H1 (cell line): ENCODE measurements at regions not wholly inside any gene's neighbourhood (a gene's known extent, or its start where the extent isn't known, plus 50 kb on each side); places are given as distances from the start of the nearest gene placed in this dataset.

Experiments
- CTCF ChIA-PET: fragments of 300-600 bp; sonication (Branson Sonifier 250); formaldehyde crosslinking; loops from one replicate; lab custom pipeline; 2021; ENCODE audit not compliant: partially characterized antibody; lab: Charles Lee
- POLR2A ChIA-PET: fragments of 300-600 bp; sonication (Branson Sonifier 250); formaldehyde crosslinking; loops from one replicate; lab custom pipeline; 2021; ENCODE audit warnings: inconsistent platforms; ENCODE audit not compliant: partially characterized antibody; lab: Charles Lee
- DNase-seq, 2 experiments: peaks; one replicate each; pipeline versions ENCODE4 v3.0.0 to v3.0.0-alpha.2; 2010 to 2022; ENCODE audit warnings: low spot score in 2 of 2, low read depth in 1 of 2, mixed read lengths in 1 of 2
- FAIRE-seq: peaks from 2 replicates; lab custom pipeline; 2011; peaks lifted over from hg19 to GRCh38; lab: Jason Lieb, UNC
- H2AFZ ChIP-seq: 2 replicates; pipeline ENCODE4 v1.8.1; 2012; ENCODE audit warnings: low read length, inconsistent platforms
- H2AK5ac ChIP-seq: 2 replicates; pipeline ENCODE4 v1.6.1; 2013; ENCODE audit warnings: low read depth, low read length
- H2BK120ac ChIP-seq: replicated peaks from 2 replicates; pipeline ENCODE3; 2013; ENCODE audit warnings: low read depth, low read length, inconsistent platforms
- H2BK12ac ChIP-seq: 2 replicates; pipeline ENCODE4 v1.6.1; 2013; ENCODE audit warnings: low read depth, low read length
- H2BK15ac ChIP-seq: 2 replicates; pipeline ENCODE4 v1.6.1; 2013; ENCODE audit warnings: low read length
- H2BK20ac ChIP-seq: 2 replicates; pipeline ENCODE4 v1.6.1; 2013; ENCODE audit warnings: low read length
- H2BK5ac ChIP-seq: 2 replicates; pipeline ENCODE4 v1.6.1; 2013; ENCODE audit warnings: low read depth, low read length
- H3K14ac ChIP-seq: 2 replicates; pipeline ENCODE4 v1.6.1; 2013; ENCODE audit warnings: inconsistent platforms; ENCODE audit not compliant: insufficient read length
- H3K18ac ChIP-seq: 2 replicates; pipeline ENCODE4 v1.6.1; 2013; ENCODE audit warnings: low read length; ENCODE audit errors: extremely low read depth
- H3K23ac ChIP-seq: 2 replicates; pipeline ENCODE4 v1.6.1; 2013; ENCODE audit warnings: inconsistent platforms; ENCODE audit not compliant: insufficient read length
- H3K23me2 ChIP-seq: 2 replicates; pipeline ENCODE4 v1.6.1; 2013; ENCODE audit warnings: low read depth, low read length
- H3K27ac ChIP-seq: 2 replicates; pipeline ENCODE4 v1.6.1; 2011; ENCODE audit warnings: low read depth, low read length, inconsistent platforms
- H3K27me3 ChIP-seq, 4 experiments: replicated peaks in 1 of 4; 1 replicate in 1 of 4; 2 replicates in 3 of 4; pipeline versions ENCODE4 v1.6.1 to v1.8.1; 2011 to 2013; ENCODE audit warnings: low read length in 3 of 4, mild to moderate bottlenecking in 3 of 4, inconsistent platforms in 2 of 4, mixed read lengths in 2 of 4, moderate library complexity in 1 of 4; ENCODE audit not compliant: control insufficient read depth in 3 of 4, insufficient read depth in 3 of 4; ENCODE audit errors: extremely low read depth in 1 of 4
- H3K36me3 ChIP-seq, 4 experiments: 2 replicates each; pipeline versions ENCODE4 v1.6.1 to v1.8.1; 2011 to 2013; ENCODE audit warnings: mild to moderate bottlenecking in 4 of 4, low read length in 3 of 4, moderate library complexity in 2 of 4, control low read depth in 1 of 4, inconsistent platforms in 1 of 4; ENCODE audit not compliant: insufficient read depth in 4 of 4, control insufficient read depth in 2 of 4
- H3K4ac ChIP-seq: replicated peaks from 2 replicates; pipeline ENCODE3; 2013; ENCODE audit warnings: low read length, low read depth, mixed read lengths, inconsistent platforms; ENCODE audit not compliant: insufficient read length
- H3K4me1 ChIP-seq, 4 experiments: replicated peaks in 1 of 4; 1 replicate in 1 of 4; 2 replicates in 3 of 4; pipeline versions ENCODE4 v1.6.1 to v1.8.1; 2011 to 2013; ENCODE audit warnings: low read length in 3 of 4, inconsistent platforms in 2 of 4, mixed read lengths in 1 of 4; ENCODE audit not compliant: insufficient read depth in 4 of 4, control insufficient read depth in 3 of 4
- H3K4me2 ChIP-seq, 2 experiments: 2 replicates each; pipeline versions ENCODE4 v1.6.1 to v1.8.1; 2011 to 2013; ENCODE audit warnings: low read depth in 2 of 2, low read length in 2 of 2, control low read depth in 1 of 2, inconsistent platforms in 1 of 2, mild to moderate bottlenecking in 1 of 2; ENCODE audit not compliant: insufficient read depth in 1 of 2
- H3K4me3 ChIP-seq, 4 experiments: fragments of 200-600, 300-600 bp in 1 of 4; sonication (generic), shearing (Covaris generic), sonication (Bioruptor Twin) in 1 of 4; 2 replicates each; pipeline versions ENCODE4 v1.5.1 to v1.8.1; 2011 to 2016; ENCODE audit warnings: low read length in 4 of 4, low read depth in 3 of 4, control low read depth in 2 of 4, inconsistent platforms in 2 of 4, mild to moderate bottlenecking in 2 of 4, mixed read lengths in 1 of 4, moderate library complexity in 1 of 4; ENCODE audit not compliant: insufficient read depth in 2 of 4; ENCODE audit errors: extremely low read depth in 1 of 4
- H3K56ac ChIP-seq: replicated peaks from 2 replicates; pipeline ENCODE3; 2013; ENCODE audit warnings: low read depth, mild to moderate bottlenecking, mixed read lengths, low read length, inconsistent platforms; ENCODE audit not compliant: insufficient read length
- H3K79me1 ChIP-seq: 2 replicates; pipeline ENCODE4 v1.6.1; 2013; ENCODE audit warnings: low read depth, low read length, control low read depth
- H3K79me2 ChIP-seq, 2 experiments: 2 replicates each; pipeline versions ENCODE4 v1.6.1 to v1.8.1; 2012 to 2013; ENCODE audit warnings: low read length in 2 of 2, mild to moderate bottlenecking in 2 of 2, inconsistent platforms in 1 of 2; ENCODE audit not compliant: insufficient read depth in 2 of 2, control insufficient read depth in 1 of 2
- H3K9ac ChIP-seq, 4 experiments: replicated peaks in 1 of 4; 1 replicate in 1 of 4; 2 replicates in 3 of 4; pipeline versions ENCODE4 v1.6.1 to v1.8.1; 2011 to 2013; ENCODE audit warnings: low read depth in 3 of 4, low read length in 3 of 4, control low read depth in 2 of 4, mild to moderate bottlenecking in 2 of 4, moderate library complexity in 2 of 4, inconsistent platforms in 1 of 4; ENCODE audit errors: extremely low read depth in 1 of 4
- H3K9me3 ChIP-seq, 2 experiments: 2 replicates each; pipeline versions ENCODE4 v1.6.1 to v1.8.1; 2012 to 2013; ENCODE audit warnings: mild to moderate bottlenecking in 2 of 2, moderate library complexity in 2 of 2, control low read depth in 1 of 2, inconsistent platforms in 1 of 2, low read depth in 1 of 2, low read length in 1 of 2, mixed read lengths in 1 of 2; ENCODE audit not compliant: insufficient read depth in 2 of 2
- H4K20me1 ChIP-seq, 2 experiments: replicated peaks in 1 of 2; 2 replicates each; pipeline versions ENCODE3 to v1.8.1; 2011 to 2013; ENCODE audit warnings: inconsistent platforms in 2 of 2, low read length in 2 of 2, mild to moderate bottlenecking in 1 of 2; ENCODE audit not compliant: insufficient read depth in 2 of 2, control insufficient read depth in 1 of 2
- H4K5ac ChIP-seq: 2 replicates; pipeline ENCODE4 v1.6.1; 2013; ENCODE audit warnings: low read length, low read depth, mixed read lengths, inconsistent platforms; ENCODE audit not compliant: insufficient read length
- H4K8ac ChIP-seq: 2 replicates; pipeline ENCODE4 v1.8.0; 2013; ENCODE audit warnings: mild to moderate bottlenecking, moderate library complexity, low read length, inconsistent platforms; ENCODE audit not compliant: insufficient read depth; ENCODE audit errors: extremely low read depth
- H4K91ac ChIP-seq: replicated peaks from 2 replicates; pipeline ENCODE3; 2013; ENCODE audit warnings: low read length, mixed read lengths, inconsistent platforms; ENCODE audit not compliant: insufficient read length
- CREB1 ChIP-seq: IDR thresholded peaks from 2 replicates; pipeline ENCODE4 v1.6.1; 2012; ENCODE audit warnings: inconsistent platforms
- KDM1A ChIP-seq: fragments of 200-600, 300-600 bp; sonication (generic); IDR thresholded peaks from 2 replicates; pipeline ENCODE4 v1.7.1; 2016; ENCODE audit warnings: mild to moderate bottlenecking, low read length, borderline replicate concordance
- RAD21 ChIP-seq, 2 experiments: IDR thresholded peaks in 1 of 2; conservative IDR thresholded peaks in 1 of 2; 2 replicates each; pipeline ENCODE4 v1.6.1; 2011; ENCODE audit warnings: low read depth in 2 of 2, low read length in 2 of 2, improper control_type of control experiment in 1 of 2, inconsistent platforms in 1 of 2, mild to moderate bottlenecking in 1 of 2, moderate library complexity in 1 of 2
- WGBS, 2 experiments: shearing (Covaris generic) in 1 of 2; methylation state at CpG; one replicate each; pipeline versions ENCODE4 v1.1.6 to v1.1.7; 2013 to 2015; ENCODE audit warnings: low lambda C conversion rate in 2 of 2, mixed read lengths in 2 of 2, inconsistent platforms in 1 of 2, low coverage in 1 of 2, missing lambda C conversion rate in 1 of 2; ENCODE audit not compliant: insufficient replicate concordance in 2 of 2, insufficient coverage in 1 of 2, insufficient read length in 1 of 2; ENCODE audit errors: extremely low coverage in 1 of 2, missing lambda C conversion rate in 1 of 2; 5-methylcytosine and 5-hydroxymethylcytosine counted together

DNA sequence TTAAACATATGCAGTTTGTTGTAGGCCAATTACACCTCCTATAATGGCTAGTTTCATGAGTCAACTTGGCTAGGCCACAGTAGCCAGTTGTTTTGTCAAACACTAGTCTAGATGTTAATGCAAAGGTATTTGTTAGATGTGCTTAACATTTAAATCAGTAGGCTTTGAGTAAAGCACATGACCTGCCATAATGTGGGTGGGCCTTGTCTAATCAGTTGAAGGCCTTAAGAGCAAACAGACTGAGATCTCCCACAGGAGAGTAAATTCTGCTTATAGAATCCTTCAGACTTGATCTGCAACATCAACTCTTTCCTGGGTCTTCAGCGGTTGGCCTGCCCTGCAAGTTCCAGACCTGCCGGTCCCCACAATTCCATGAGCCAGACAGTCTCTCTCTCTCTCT is 1345.9 kb downstream of the BRD1 start:
- no peak overlapping the region for H2AK5ac ChIP-seq
- TF ChIP-seq CREB1 = no peak
- no peak for TF ChIP-seq RAD21 (IDR thresholded peaks at IDR 0.05 in 1 of 2, conservative IDR thresholded peaks at IDR 0.05 in 1 of 2; ENCODE audit: low read depth in 2 of 2, low read length in 2 of 2)
- 0 out of 2 replicates have a peak, but pooled peaks have one; percentile 23 for TF ChIP-seq KDM1A
- H4K91ac ChIP-seq = no peak overlapping the region
- H3K9me3 ChIP-seq = no peaks in the 10 kb centered on the region
- WGBS, 2 experiments = 88% methylated on average over 2 of the region's 2 CpGs; no CpG with 5 or more reads in 1 of the 2 experiments
- H3K79me1 ChIP-seq = no peaks in the 10 kb centered on the region
- ChIA-PET CTCF (no interaction called here), POLR2A (no interaction called here)
- no peak overlapping the region for H3K9ac ChIP-seq
- H3K79me2 ChIP-seq = no peaks in the 10 kb centered on the region
- H2AFZ ChIP-seq = no peak overlapping the region
- FAIRE-seq (no peak), DNase-seq (no peak)
- no peak overlapping the region for H2BK5ac ChIP-seq
- no peak overlapping the region for H3K14ac ChIP-seq
- no peak overlapping the region for H2BK12ac ChIP-seq
- H2BK20ac ChIP-seq = no peak overlapping the region
- H3K27me3 ChIP-seq = no peaks in the 10 kb centered on the region
- no peak overlapping the region for H4K5ac ChIP-seq
- H3K4me1 ChIP-seq = peaks cover 0 to 11% (median 6%) of the 10 kb centered on the region in 4 experiments; a peak in 6 of 7 replicates
- H3K4me3 ChIP-seq = no peak overlapping the region
- H3K23ac ChIP-seq = no peak overlapping the region
- H2BK15ac ChIP-seq = no peak overlapping the region
- H3K4me2 ChIP-seq = no peak overlapping the region
- H3K27ac ChIP-seq = no peak overlapping the region
- no peak overlapping the region for H2BK120ac ChIP-seq
- H3K18ac ChIP-seq = no peak overlapping the region
- H4K20me1 ChIP-seq = no peaks in the 10 kb centered on the region
- no peak overlapping the region for H3K56ac ChIP-seq
- no peaks in the 10 kb centered on the region; a peak in 1 of 8 replicates for H3K36me3 ChIP-seq
- H4K8ac ChIP-seq = no peak overlapping the region
- no peak overlapping the region for H3K4ac ChIP-seq
- no peaks in the 10 kb centered on the region for H3K23me2 ChIP-seq
